HCT116 (cell line): ENCODE measurements at regions not wholly inside any gene's neighbourhood (a gene's known extent, or its start where the extent isn't known, plus 50 kb on each side); places are given as distances from the start of the nearest gene placed in this dataset.

Experiments
- ATAC-seq: fragments of 200-7000 bp; cut with Tn5 transposase; 2 replicates; pipeline ENCODE4 v1.9.1; 2020; ENCODE audit warnings: mild to moderate bottlenecking, moderate library complexity
- BruUV-seq: library from RNA; stranded (reverse); fragments of 400-500 nt; replicated peaks from 2 replicates; lab custom pipeline; 2021; lab: Mats Ljungman, UMichigan
- CTCF ChIA-PET: fragments of 300-600 bp; sonication (Branson Sonifier 250); formaldehyde crosslinking; loops from one replicate; lab custom pipeline; 2021; ENCODE audit warnings: antibody characterized with exemption; lab: Charles Lee
- POLR2A ChIA-PET: fragments of 300-600, 350-600 bp; sonication (Branson Sonifier 250); formaldehyde crosslinking; loops from one replicate; lab custom pipeline; 2021; ENCODE audit warnings: antibody characterized with exemption; lab: Charles Lee
- RAD21 ChIA-PET, 2 experiments: fragments of 300-600 bp; sonication (Branson Sonifier 250); formaldehyde crosslinking; loops; one replicate each; lab custom pipeline; 2023; ENCODE audit warnings: low total read pairs in 2 of 2; ENCODE audit not compliant: uncharacterized antibody in 2 of 2, unreplicated experiment in 2 of 2, low non-redundant PET in 1 of 2; lab: Charles Lee
- DNase-seq: peaks from one replicate; pipeline ENCODE4 v3.0.0-alpha.2; 2010; ENCODE audit warnings: low read depth, low spot score
- H2AFZ ChIP-seq: fragments of 200-600 bp; shearing (Covaris generic), sonication (generic); 2 replicates; pipeline ENCODE4 v1.6.1; 2017; ENCODE audit warnings: low read depth, mixed run types, mixed read lengths, antibody characterized with exemption, low read length; ENCODE audit not compliant: poor library complexity, severe bottlenecking
- H3K27ac ChIP-seq: 2 replicates; pipeline ENCODE4 v1.5.1; 2012; ENCODE audit warnings: low read depth, low read length
- H3K27me3 ChIP-seq: fragments of 200-600 bp; sonication (generic); 2 replicates; pipeline ENCODE4 v1.6.1; 2016; ENCODE audit warnings: mixed run types, low read length, mixed read lengths; ENCODE audit not compliant: insufficient read depth
- H3K36me3 ChIP-seq, 2 experiments: fragments of 200-500 bp in 1 of 2; fragments of 200-600 bp in 1 of 2; sonication (Bioruptor generic) in 1 of 2; sonication (generic) in 1 of 2; 2 replicates each; pipeline versions ENCODE4 v1.5.1 to v1.6.1; 2014 to 2016; ENCODE audit warnings: low read length in 2 of 2, inconsistent platforms in 1 of 2, mixed read lengths in 1 of 2, mixed run types in 1 of 2; ENCODE audit not compliant: insufficient read depth in 2 of 2, control insufficient read depth in 1 of 2
- H3K4me1 ChIP-seq, 2 experiments: fragments of 200-600 bp in 1 of 2; sonication (generic) in 1 of 2; 2 replicates each; pipeline versions ENCODE4 v1.5.1 to v1.6.1; 2012 to 2017; ENCODE audit warnings: low read length in 2 of 2, inconsistent platforms in 1 of 2, mild to moderate bottlenecking in 1 of 2, mixed read lengths in 1 of 2, mixed run types in 1 of 2, moderate library complexity in 1 of 2; ENCODE audit not compliant: insufficient read depth in 2 of 2, control insufficient read depth in 1 of 2
- H3K4me2 ChIP-seq: fragments of 200-600 bp; sonication (generic); 2 replicates; pipeline ENCODE4 v1.6.1; 2017; ENCODE audit warnings: mixed run types, low read length, mixed read lengths
- H3K4me3 ChIP-seq, 2 experiments: fragments of 200-600 bp in 1 of 2; sonication (generic) in 1 of 2; replicated peaks in 1 of 2; 2 replicates each; pipeline ENCODE4 v1.5.1; 2011 to 2016; ENCODE audit warnings: low read length in 2 of 2, control low read depth in 1 of 2, low read depth in 1 of 2, mild to moderate bottlenecking in 1 of 2, mixed read lengths in 1 of 2, mixed run types in 1 of 2
- H3K79me2 ChIP-seq: fragments of 200-600 bp; sonication (generic); 2 replicates; pipeline ENCODE4 v1.6.1; 2017; ENCODE audit warnings: mild to moderate bottlenecking, mixed run types, low read length, moderate library complexity, mixed read lengths; ENCODE audit not compliant: insufficient read depth
- H3K9ac ChIP-seq: fragments of 200-600 bp; sonication (generic); 2 replicates; pipeline ENCODE4 v1.6.1; 2016; ENCODE audit warnings: low read length, mixed read lengths
- H3K9me2 ChIP-seq: fragments of 200-600 bp; sonication (generic), shearing (Covaris generic); 2 replicates; pipeline ENCODE4 v1.6.1; 2017; ENCODE audit warnings: mixed run types, mild to moderate bottlenecking, moderate library complexity; ENCODE audit not compliant: insufficient read depth
- H3K9me3 ChIP-seq, 2 experiments: fragments of 200-500 bp in 1 of 2; fragments of 200-600 bp in 1 of 2; sonication (Bioruptor generic) in 1 of 2; sonication (generic) in 1 of 2; 2 replicates each; pipeline ENCODE4 v1.6.1; 2014 to 2017; ENCODE audit warnings: low read length in 2 of 2, mixed read lengths in 2 of 2, inconsistent platforms in 1 of 2, low read depth in 1 of 2, mild to moderate bottlenecking in 1 of 2, mixed run types in 1 of 2, moderate library complexity in 1 of 2; ENCODE audit not compliant: control insufficient read depth in 1 of 2, insufficient read depth in 1 of 2
- H4K20me1 ChIP-seq: fragments of 200-600 bp; sonication (generic), shearing (Covaris generic); 2 replicates; pipeline ENCODE4 v1.6.1; 2017; ENCODE audit warnings: mixed run types, mild to moderate bottlenecking, moderate library complexity; ENCODE audit not compliant: insufficient read depth
- EZH2 ChIP-seq: fragments of 200-600 bp; sonication (generic); IDR thresholded peaks from 2 replicates; pipeline ENCODE4 v1.6.1; 2017; ENCODE audit warnings: antibody characterized with exemption, mixed run types
- FOSL1 ChIP-seq: IDR thresholded peaks from 2 replicates; pipeline ENCODE4 v1.6.1; 2012; ENCODE audit warnings: low read depth
- JUND ChIP-seq: IDR thresholded peaks from 2 replicates; pipeline ENCODE4 v1.6.1; 2012
- POLR2A ChIP-seq: IDR thresholded peaks from 2 replicates; pipeline ENCODE4 v1.7.0; 2011; ENCODE audit warnings: borderline replicate concordance; ENCODE audit not compliant: insufficient read depth, insufficient read length; ENCODE audit errors: extremely low read depth
- SP1 ChIP-seq: IDR thresholded peaks from 2 replicates; pipeline ENCODE4 v1.6.1; 2012; ENCODE audit warnings: low read depth
- SRF ChIP-seq: IDR thresholded peaks from 2 replicates; pipeline ENCODE4 v1.6.1; 2012; ENCODE audit warnings: low read depth
- intact Hi-C: fragments of 100-400 bp; cut with micrococcal nuclease; formaldehyde crosslinking; loops from 2 replicates; pipeline ENCODE4 v1.10.0; 2022
- TF ChIP-seq, protein P1 (sequence below): IDR thresholded peaks from 2 replicates; pipeline ENCODE4 v1.6.1; 2011; ENCODE audit warnings: mild to moderate bottlenecking, low read length, moderate library complexity; ENCODE audit not compliant: insufficient replicate concordance; ENCODE audit errors: extremely low read depth
- TF ChIP-seq, protein P2 (sequence below): IDR thresholded peaks from 2 replicates; pipeline ENCODE4 v1.6.1; 2012; ENCODE audit warnings: low read depth

DNA sequence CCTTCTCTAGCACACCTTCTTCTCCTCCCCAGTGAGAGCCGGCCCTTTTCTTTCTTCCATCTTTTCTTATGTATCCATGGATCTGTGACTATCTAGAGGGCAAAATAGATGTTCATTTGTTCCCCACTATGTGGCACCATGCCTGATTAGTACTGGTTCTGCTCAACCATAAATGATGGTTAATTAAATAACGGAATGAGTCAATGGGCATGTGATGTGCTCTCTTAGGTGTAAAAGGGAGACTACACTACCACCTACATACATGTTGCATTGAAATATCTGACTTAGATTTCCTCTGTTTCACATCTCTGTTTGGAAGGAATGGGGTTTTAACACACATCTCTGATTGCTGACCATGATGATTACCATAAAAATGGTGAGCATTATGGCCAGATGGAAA is 116.5 kb downstream of the BTG1 start (continued):
- TF ChIP-seq, protein P1, sequence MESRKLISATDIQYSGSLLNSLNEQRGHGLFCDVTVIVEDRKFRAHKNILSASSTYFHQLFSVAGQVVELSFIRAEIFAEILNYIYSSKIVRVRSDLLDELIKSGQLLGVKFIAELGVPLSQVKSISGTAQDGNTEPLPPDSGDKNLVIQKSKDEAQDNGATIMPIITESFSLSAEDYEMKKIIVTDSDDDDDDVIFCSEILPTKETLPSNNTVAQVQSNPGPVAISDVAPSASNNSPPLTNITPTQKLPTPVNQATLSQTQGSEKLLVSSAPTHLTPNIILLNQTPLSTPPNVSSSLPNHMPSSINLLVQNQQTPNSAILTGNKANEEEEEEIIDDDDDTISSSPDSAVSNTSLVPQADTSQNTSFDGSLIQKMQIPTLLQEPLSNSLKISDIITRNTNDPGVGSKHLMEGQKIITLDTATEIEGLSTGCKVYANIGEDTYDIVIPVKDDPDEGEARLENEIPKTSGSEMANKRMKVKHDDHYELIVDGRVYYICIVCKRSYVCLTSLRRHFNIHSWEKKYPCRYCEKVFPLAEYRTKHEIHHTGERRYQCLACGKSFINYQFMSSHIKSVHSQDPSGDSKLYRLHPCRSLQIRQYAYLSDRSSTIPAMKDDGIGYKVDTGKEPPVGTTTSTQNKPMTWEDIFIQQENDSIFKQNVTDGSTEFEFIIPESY: no peak
- TF ChIP-seq SP1: no peak

DNA sequence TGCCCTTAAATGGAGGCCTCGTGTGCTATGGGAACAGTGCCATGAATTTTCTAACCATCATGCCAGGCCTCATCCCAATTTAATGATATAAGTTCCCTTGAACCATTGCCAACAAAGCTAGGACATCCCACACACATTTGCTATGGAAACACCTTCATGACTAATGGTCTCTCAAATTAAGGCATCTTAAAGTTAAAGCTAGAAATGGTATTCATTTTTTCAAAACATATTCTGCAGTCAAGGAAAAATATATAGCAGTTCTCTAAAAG is 117.3 kb downstream of the BTG1 start:
- H4K20me1 ChIP-seq: no peaks in the 10 kb centered on the region
- H3K4me1 ChIP-seq: no peaks in the 10 kb centered on the region
- no peak overlapping the region for H3K4me2 ChIP-seq
- no peaks in the 10 kb centered on the region for H3K9me2 ChIP-seq
- no peak for DNase-seq
- no peak overlapping the region for H2AFZ ChIP-seq
- POLR2A ChIA-PET: no interaction called here
- ATAC-seq: no peak
- intact Hi-C loops: no loop called here
- H3K36me3 ChIP-seq: no peaks in the 10 kb centered on the region
- no peaks in the 10 kb centered on the region for H3K27me3 ChIP-seq
- no peaks in the 10 kb centered on the region for H3K79me2 ChIP-seq
- no peaks in the 10 kb centered on the region for H3K9me3 ChIP-seq
- no peak for TF ChIP-seq EZH2
- TF ChIP-seq, protein P2, sequence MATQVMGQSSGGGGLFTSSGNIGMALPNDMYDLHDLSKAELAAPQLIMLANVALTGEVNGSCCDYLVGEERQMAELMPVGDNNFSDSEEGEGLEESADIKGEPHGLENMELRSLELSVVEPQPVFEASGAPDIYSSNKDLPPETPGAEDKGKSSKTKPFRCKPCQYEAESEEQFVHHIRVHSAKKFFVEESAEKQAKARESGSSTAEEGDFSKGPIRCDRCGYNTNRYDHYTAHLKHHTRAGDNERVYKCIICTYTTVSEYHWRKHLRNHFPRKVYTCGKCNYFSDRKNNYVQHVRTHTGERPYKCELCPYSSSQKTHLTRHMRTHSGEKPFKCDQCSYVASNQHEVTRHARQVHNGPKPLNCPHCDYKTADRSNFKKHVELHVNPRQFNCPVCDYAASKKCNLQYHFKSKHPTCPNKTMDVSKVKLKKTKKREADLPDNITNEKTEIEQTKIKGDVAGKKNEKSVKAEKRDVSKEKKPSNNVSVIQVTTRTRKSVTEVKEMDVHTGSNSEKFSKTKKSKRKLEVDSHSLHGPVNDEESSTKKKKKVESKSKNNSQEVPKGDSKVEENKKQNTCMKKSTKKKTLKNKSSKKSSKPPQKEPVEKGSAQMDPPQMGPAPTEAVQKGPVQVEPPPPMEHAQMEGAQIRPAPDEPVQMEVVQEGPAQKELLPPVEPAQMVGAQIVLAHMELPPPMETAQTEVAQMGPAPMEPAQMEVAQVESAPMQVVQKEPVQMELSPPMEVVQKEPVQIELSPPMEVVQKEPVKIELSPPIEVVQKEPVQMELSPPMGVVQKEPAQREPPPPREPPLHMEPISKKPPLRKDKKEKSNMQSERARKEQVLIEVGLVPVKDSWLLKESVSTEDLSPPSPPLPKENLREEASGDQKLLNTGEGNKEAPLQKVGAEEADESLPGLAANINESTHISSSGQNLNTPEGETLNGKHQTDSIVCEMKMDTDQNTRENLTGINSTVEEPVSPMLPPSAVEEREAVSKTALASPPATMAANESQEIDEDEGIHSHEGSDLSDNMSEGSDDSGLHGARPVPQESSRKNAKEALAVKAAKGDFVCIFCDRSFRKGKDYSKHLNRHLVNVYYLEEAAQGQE: no peak
- TF ChIP-seq POLR2A: no peak
- TF ChIP-seq JUND: no peak
- no peak for TF ChIP-seq SRF
- TF ChIP-seq FOSL1: no peak
- TF ChIP-seq, protein P1: no peak
- H3K4me3 ChIP-seq: no peak overlapping the region
- H3K9ac ChIP-seq: no peak overlapping the region
- BruUV-seq: no TSS peak
- CTCF ChIA-PET: no interaction called here
- RAD21 ChIA-PET: no interaction called here
- no peak overlapping the region for H3K27ac ChIP-seq
